ENCODE measurements at regions not wholly inside any gene's neighbourhood (a gene's known extent, or its start where the extent isn't known, plus 50 kb on each side); places are given as distances from the start of the nearest gene placed in this dataset.
"Not testable (repeated sequence)": the region's sequence is repeated elsewhere in the genome, so short reads cannot be mapped to it uniquely, and the experiment has no call there.

DNA sequence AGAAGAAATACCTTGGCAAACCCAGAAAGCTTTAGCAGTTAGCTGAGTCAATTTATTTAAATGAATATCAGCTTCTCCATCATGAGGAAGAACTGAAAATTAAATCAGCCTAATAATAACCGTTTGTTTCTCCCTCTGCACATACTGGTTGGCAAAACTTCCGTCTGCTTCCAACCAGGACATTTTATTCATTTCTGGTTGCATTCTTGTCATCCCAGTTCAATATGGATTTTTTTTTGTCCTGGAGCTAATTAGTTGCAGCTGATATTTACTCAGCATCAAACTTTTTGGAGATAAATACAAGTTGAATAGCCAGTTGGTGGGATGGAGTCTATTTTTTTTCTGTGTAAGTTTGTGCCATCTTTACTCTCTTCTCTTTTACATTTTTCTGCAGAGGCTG lies 126.5 kb upstream of the GDNF start:
- H3K36me3 Mint-ChIP-seq (ENCODE audit: low read depth) = no peaks in the 10 kb centered on the region
- ChIA-PET CTCF (no interaction called here), POLR2A (no interaction called here)
- no peak overlapping the region for H3K27ac Mint-ChIP-seq
- peaks cover 4% of the 10 kb centered on the region for H3K27me3 Mint-ChIP-seq (ENCODE audit: low read depth)
- no peak for DNase-seq
- no peaks in the 10 kb centered on the region for H3K4me1 Mint-ChIP-seq (ENCODE audit: low read depth)
- H3K9me3 Mint-ChIP-seq (ENCODE audit: insufficient read depth) = no peaks in the 10 kb centered on the region
- H3K4me3 Mint-ChIP-seq = no peak overlapping the region
- no peak for ATAC-seq

DNA sequence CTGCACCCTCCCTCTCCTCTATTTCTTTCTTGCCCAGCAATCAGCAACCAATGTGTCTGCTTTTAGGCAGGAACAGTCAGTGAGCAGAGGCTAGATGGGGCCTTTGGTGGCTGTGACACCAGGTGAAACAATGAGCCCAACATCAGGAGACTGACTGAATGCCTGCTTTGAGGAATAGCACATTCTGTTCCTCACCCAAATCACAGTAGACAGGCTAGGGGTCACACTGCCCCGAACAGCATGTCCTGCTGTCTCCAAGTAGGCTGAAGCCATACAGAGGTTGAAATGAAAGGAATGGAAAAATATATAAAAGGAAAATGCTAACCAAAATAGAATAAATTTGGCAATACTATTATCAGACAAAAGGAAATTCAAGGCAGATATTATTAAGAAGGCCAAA lies 122.5 kb upstream of the GDNF start:
- ATAC-seq = no peak
- ChIA-PET POLR2A (no interaction called here), CTCF (no interaction called here)
- Mint-ChIP-seq H3K27ac (no peak overlapping the region), H3K4me3 (no peak overlapping the region), H3K9me3 (ENCODE audit: insufficient read depth) (peaks cover 12% of the 10 kb centered on the region), H3K36me3 (ENCODE audit: low read depth) (no peaks in the 10 kb centered on the region), H3K4me1 (ENCODE audit: low read depth) (no peaks in the 10 kb centered on the region), H3K27me3 (ENCODE audit: low read depth) (no peaks in the 10 kb centered on the region)
- DNase-seq = no peak

DNA sequence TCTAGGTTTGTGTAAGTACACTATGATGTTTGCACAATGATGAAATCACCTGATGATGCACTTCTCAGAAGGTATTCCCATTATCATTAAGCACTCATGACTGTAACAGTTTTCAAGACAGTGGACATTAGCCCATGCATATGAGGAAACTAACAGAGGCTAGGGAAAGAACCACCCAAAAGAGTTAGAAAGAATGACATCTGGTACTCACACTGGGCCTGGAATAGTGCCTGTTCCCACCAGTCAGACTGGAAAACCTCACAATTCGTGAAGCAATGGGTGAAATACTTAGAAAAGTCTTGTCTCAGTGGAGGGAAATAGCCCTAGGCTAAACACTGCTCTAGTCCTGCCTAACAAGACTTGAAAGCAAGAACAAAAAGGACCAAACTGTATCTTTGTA lies 117.4 kb upstream of the GDNF start:
- H3K27me3 Mint-ChIP-seq (ENCODE audit: low read depth) = no peaks in the 10 kb centered on the region
- H3K27ac Mint-ChIP-seq = no peak overlapping the region
- CTCF ChIA-PET = no interaction called here
- ATAC-seq = no peak
- no peaks in the 10 kb centered on the region for H3K4me1 Mint-ChIP-seq (ENCODE audit: low read depth)
- POLR2A ChIA-PET = no interaction called here
- no peaks in the 10 kb centered on the region for H3K36me3 Mint-ChIP-seq (ENCODE audit: low read depth)
- H3K4me3 Mint-ChIP-seq = no peak overlapping the region
- DNase-seq = no peak
- H3K9me3 Mint-ChIP-seq (ENCODE audit: insufficient read depth) = peaks cover 12% of the 10 kb centered on the region

DNA sequence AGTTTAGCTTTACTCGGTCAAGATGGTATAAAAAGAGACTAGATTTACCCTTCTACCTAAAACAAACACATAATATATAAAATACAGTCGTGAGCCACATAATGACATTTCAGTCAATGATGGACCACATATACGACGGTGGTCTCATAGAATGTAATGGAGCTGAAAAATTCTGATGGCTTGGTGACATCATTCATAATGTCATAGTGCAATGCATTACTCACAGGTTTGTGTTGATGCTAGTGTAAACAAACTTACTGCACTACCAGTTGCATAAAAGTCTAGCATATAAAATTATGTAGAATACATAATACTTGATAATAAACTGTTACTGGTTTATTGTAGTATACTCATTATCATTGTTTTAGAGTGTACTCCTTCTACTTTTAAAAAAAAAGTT lies 115.9 kb upstream of the GDNF start:
- Mint-ChIP-seq H3K27ac (no peak overlapping the region), H3K4me3 (no peak overlapping the region), H3K36me3 (ENCODE audit: low read depth) (no peaks in the 10 kb centered on the region), H3K27me3 (ENCODE audit: low read depth) (no peaks in the 10 kb centered on the region), H3K9me3 (ENCODE audit: insufficient read depth) (peaks cover 12% of the 10 kb centered on the region), H3K4me1 (ENCODE audit: low read depth) (no peaks in the 10 kb centered on the region)
- no peak for ATAC-seq
- ChIA-PET CTCF (no interaction called here), POLR2A (no interaction called here)
- DNase-seq = no peak

DNA sequence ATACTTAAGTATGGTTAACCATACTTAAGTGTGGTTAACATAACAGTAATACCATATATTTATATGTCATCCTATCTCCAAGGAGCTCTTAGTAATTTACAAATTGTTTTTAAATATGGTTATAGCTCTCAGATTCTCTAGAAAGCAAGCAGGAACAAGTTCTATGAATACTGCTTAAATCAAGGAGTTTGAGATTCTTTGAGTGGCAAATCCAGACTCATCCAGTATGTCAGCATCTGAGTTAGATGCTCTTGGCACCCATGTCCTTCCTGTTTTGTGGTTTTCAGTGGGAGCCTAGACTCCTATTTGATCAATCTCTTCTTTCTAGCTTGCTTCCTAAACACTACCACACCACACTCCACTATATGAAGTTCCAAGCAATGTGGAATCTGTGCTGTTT lies 114.7 kb upstream of the GDNF start:
- Mint-ChIP-seq H3K27ac (no peak overlapping the region), H3K9me3 (ENCODE audit: insufficient read depth) (peaks cover 12% of the 10 kb centered on the region), H3K4me3 (no peak overlapping the region), H3K4me1 (ENCODE audit: low read depth) (no peaks in the 10 kb centered on the region), H3K27me3 (ENCODE audit: low read depth) (no peaks in the 10 kb centered on the region), H3K36me3 (ENCODE audit: low read depth) (no peaks in the 10 kb centered on the region)
- CTCF ChIA-PET = no interaction called here
- POLR2A ChIA-PET = no interaction called here
- ATAC-seq (no peak), DNase-seq (no peak)

DNA sequence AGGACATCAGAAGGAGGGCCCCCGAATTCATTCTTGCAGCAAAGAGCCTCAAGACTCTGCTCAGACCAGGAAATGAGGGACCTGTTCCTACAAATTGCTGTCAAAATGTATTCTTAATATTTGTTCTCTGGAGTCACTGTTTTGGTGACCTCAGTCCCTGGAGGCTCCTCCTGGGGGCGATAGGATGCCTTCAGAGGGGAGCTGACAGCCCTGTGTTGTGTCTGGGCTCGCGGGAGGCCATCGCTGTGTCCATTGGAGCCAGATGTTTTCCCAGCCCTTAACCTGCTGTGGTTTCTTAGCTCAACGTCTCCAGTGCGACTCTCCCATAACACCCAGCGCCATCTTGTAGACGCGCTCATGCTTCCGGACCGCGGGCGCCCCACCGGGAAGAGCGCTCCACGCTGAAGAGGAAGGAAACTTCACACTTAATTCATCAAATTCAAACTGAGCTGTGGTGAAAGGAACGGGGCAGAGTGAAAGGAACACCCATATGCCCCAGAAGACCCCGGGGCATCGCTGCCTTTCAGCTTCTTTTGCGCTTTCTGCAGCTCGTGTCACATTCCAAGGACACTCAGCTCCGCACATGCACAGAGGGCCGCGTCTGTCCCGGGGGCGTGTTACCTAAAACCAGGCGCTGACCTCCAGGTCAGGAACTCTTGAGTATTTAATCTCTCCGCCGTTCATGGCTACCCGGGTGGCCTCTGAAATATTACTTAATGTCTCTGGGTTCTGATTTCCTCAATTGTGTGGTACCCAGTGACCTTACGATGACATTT lies 112.3 kb upstream of the GDNF start:
- H3K9me3 Mint-ChIP-seq (ENCODE audit: insufficient read depth) = no peaks in the 10 kb centered on the region
- H3K4me1 Mint-ChIP-seq (ENCODE audit: low read depth) = no peaks in the 10 kb centered on the region
- H3K27ac Mint-ChIP-seq = no peak overlapping the region
- H3K36me3 Mint-ChIP-seq (ENCODE audit: low read depth) = no peaks in the 10 kb centered on the region
- ChIA-PET POLR2A (no interaction called here), CTCF (no interaction called here)
- no peaks in the 10 kb centered on the region for H3K27me3 Mint-ChIP-seq (ENCODE audit: low read depth)
- H3K4me3 Mint-ChIP-seq = no peak overlapping the region
- ATAC-seq (no peak), DNase-seq (no peak)

DNA sequence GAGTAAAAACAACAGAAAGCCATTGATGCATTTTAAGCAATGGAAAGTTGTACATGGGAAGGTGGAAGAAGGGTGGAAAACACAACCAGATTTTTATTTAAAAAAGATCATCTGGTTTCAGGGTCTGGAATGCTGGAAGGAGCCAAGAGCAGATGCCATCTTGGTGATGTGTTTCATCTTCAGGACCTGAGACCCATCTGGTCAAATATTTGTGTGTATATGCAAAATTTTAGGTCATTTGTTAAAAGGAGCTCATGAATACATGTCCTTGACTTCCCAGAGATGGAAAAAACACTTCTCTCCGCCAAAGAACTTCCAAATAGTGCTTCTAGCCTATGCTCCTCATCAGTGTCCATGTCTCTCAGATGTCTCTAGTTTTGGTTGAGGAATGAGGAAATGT lies 110.6 kb upstream of the GDNF start:
- no peak for ATAC-seq
- Mint-ChIP-seq H3K27ac (no peak overlapping the region), H3K27me3 (ENCODE audit: low read depth) (no peaks in the 10 kb centered on the region), H3K4me3 (no peak overlapping the region), H3K36me3 (ENCODE audit: low read depth) (no peaks in the 10 kb centered on the region), H3K9me3 (ENCODE audit: insufficient read depth) (no peaks in the 10 kb centered on the region), H3K4me1 (ENCODE audit: low read depth) (no peaks in the 10 kb centered on the region)
- CTCF ChIA-PET = no interaction called here
- POLR2A ChIA-PET = no interaction called here
- DNase-seq = no peak

DNA sequence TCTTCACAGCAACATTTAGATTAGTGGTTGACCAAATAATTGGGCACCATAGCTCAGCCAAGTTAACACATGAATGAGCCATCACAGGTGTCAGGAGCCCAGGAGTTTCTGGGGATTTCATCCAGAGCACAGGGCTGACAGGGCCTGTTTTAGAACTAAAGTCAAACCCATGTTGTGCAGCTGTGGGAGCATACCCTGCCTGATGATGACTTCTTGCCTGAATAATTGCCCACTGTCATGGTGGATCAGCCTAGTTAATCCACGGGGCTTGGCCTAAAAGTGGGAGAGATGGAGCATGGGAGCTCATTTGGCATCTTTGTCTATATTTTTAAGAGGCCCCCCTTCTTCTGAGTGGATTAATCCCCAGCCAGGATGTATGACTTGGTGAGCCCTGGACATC lies 105.6 kb upstream of the GDNF start:
- H3K9me3 Mint-ChIP-seq (ENCODE audit: insufficient read depth) = no peaks in the 10 kb centered on the region
- no peak overlapping the region for H3K4me3 Mint-ChIP-seq
- H3K27ac Mint-ChIP-seq = no peak overlapping the region
- H3K4me1 Mint-ChIP-seq (ENCODE audit: low read depth) = no peaks in the 10 kb centered on the region
- ChIA-PET POLR2A (no interaction called here), CTCF (no interaction called here)
- no peaks in the 10 kb centered on the region for H3K27me3 Mint-ChIP-seq (ENCODE audit: low read depth)
- no peaks in the 10 kb centered on the region for H3K36me3 Mint-ChIP-seq (ENCODE audit: low read depth)
- DNase-seq (no peak), ATAC-seq (no peak)

DNA sequence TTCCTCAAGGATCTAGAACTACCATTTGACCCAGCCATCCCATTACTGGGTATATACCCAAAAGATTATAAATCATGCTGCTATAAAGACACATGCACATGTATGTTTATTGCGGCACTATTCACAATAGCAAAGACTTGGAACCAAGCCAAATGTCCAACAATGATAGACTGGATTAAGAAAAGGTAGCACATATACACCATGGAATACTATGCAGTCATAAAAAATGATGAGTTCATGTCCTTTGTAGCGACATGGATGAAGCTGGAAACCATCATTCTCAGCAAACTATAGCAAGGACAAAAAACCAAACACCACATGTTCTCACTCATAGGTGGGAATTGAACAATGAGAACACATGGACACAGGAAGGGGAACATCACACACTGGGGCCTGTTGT lies 103.3 kb upstream of the GDNF start:
- H3K36me3 Mint-ChIP-seq (ENCODE audit: low read depth); H3K4me3 Mint-ChIP-seq; H3K4me1 Mint-ChIP-seq (ENCODE audit: low read depth); H3K9me3 Mint-ChIP-seq (ENCODE audit: insufficient read depth); H3K27ac Mint-ChIP-seq; H3K27me3 Mint-ChIP-seq (ENCODE audit: low read depth); CTCF ChIA-PET; DNase-seq; ATAC-seq; POLR2A ChIA-PET: not testable (repeated sequence)

DNA sequence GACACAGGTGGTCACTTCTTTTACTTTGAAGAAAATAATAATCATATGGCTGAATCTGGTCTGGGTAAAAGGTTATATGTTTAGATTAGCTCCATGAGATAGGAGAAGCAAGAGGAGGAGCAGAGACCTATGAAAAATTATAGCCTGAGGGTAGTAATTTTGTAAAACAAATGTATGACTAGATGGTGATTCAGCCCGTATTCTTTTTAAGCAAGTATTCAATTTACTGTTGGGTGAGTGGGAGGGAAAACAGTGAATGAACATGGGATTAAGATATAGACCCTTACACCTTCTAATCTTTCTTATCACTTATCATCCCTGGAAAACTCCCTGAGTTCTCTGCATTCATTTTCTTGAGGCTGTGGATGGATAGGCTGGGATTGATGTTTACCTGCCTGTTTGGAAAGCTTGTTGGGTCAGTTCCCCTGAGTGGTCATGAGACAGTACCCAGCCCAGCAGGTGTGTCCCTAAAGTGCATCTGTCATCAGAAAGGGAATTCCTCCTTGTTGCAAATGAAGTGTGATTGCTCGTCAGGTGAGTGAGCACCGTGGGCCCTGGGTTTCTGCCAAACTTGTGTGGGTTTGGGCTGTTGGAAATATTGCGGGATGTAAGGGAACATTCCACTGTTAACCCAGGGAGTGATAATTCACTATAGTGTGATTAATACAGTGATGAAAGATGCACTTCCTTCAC lies 101.2 kb upstream of the GDNF start:
- CTCF ChIA-PET = no interaction called here

DNA sequence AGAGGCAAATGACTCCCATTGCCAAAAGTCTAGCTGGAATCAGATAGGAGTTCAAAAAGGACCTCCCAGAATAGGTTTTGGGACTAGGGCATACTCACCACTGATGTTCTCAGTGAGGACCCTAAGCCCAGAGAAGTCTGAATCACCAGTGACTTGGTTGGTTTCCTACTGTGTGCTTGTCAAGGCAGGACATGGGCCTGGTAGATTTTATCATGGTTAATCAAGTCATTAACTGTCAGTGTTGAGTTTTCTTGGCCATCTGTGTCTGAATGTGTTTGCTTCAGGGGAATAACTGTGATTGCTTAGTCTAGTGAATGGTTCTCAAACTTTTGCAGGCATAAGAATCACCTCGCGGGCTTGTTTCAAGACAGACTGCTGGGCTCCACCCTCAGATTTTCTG lies 99.0 kb upstream of the GDNF start:
- no peaks in the 10 kb centered on the region for H3K27me3 Mint-ChIP-seq (ENCODE audit: low read depth)
- no peaks in the 10 kb centered on the region for H3K9me3 Mint-ChIP-seq (ENCODE audit: insufficient read depth)
- H3K4me1 Mint-ChIP-seq (ENCODE audit: low read depth) = no peaks in the 10 kb centered on the region
- POLR2A ChIA-PET = no interaction called here
- CTCF ChIA-PET = no interaction called here
- H3K36me3 Mint-ChIP-seq (ENCODE audit: low read depth) = no peaks in the 10 kb centered on the region
- no peak overlapping the region for H3K27ac Mint-ChIP-seq
- DNase-seq = no peak
- ATAC-seq = no peak
- H3K4me3 Mint-ChIP-seq = no peak overlapping the region

More for the DNA sequence above, 101.2 kb upstream of the GDNF start:
- H3K4me3 Mint-ChIP-seq = no peak overlapping the region
- ATAC-seq (no peak), DNase-seq (no peak)
- H3K4me1 Mint-ChIP-seq (ENCODE audit: low read depth) = no peaks in the 10 kb centered on the region
- H3K36me3 Mint-ChIP-seq (ENCODE audit: low read depth) = no peaks in the 10 kb centered on the region
- POLR2A ChIA-PET = no interaction called here
- H3K27ac Mint-ChIP-seq = no peak overlapping the region
- H3K9me3 Mint-ChIP-seq (ENCODE audit: insufficient read depth) = no peaks in the 10 kb centered on the region
- H3K27me3 Mint-ChIP-seq (ENCODE audit: low read depth) = no peaks in the 10 kb centered on the region

DNA sequence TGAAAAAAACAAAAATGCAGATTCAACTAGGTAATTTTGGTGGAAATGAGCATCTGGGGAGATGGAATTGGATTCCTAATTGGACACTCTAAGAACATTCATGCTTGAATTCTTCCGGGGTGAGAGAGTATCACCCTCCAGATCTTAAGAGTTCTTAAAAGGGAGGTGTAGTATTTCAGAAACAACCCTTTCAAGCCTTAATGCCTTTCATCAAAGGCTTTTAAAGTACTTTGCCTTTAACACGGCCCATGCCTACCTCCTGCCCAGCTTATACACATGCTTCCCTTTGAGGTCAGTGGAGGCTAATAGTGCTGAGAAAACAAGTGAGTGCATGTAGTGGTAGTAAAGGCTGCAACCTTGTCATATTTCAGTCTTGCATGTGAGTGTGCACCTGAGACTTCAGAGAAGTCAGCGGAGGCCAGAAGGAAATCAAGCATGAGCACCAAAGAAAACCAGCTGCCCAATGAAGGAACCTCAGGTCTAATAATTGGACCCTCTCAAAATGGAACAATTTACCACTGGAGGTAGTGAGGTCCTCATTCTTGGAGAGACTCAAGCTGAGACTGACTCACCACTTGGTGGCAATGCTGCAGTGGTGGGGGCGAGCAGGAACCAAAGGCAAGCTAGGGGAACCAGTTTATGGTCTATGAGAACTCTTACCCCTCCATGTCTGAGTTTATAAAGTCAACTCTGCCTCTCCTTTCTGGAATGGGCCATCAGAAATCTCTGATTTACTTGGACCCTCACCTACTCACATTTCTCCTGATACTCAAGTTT lies 98.4 kb upstream of the GDNF start:
- ChIA-PET POLR2A (no interaction called here), CTCF (no interaction called here)
- no peaks in the 10 kb centered on the region for H3K27me3 Mint-ChIP-seq (ENCODE audit: low read depth)
- no peaks in the 10 kb centered on the region for H3K9me3 Mint-ChIP-seq (ENCODE audit: insufficient read depth)
- no peaks in the 10 kb centered on the region for H3K4me1 Mint-ChIP-seq (ENCODE audit: low read depth)
- H3K4me3 Mint-ChIP-seq = no peak overlapping the region
- DNase-seq (no peak), ATAC-seq (no peak)
- no peak overlapping the region for H3K27ac Mint-ChIP-seq
- H3K36me3 Mint-ChIP-seq (ENCODE audit: low read depth) = no peaks in the 10 kb centered on the region

All from activated CD8-positive, alpha-beta T cell treated with anti-CD3 and anti-CD28 coated beads, Interleukin-2, amount 10 ng/mL, durations not matched to agents 7 days and 5 days (primary cell).